22Rv1 (cell line): ENCODE measurements at regions not wholly inside any gene's neighbourhood (a gene's known extent, or its start where the extent isn't known, plus 50 kb on each side); places are given as distances from the start of the nearest gene placed in this dataset.
"Not testable (repeated sequence)": the region's sequence is repeated elsewhere in the genome, so short reads cannot be mapped to it uniquely, and the experiment has no call there.

Source experiments
- H3K27ac ChIP-seq: fragments of 450-650 bp; 2 replicates; pipeline ENCODE4 v1.5.1; 2017
- ZFX ChIP-seq: fragments of 450-650 bp; IDR thresholded peaks from 2 replicates; pipeline ENCODE4 v1.6.1; 2017; ENCODE audit warnings: antibody characterized with exemption, borderline replicate concordance
- TF ChIP-seq, protein P1 (sequence below): fragments of 450-650 bp; IDR thresholded peaks from 2 replicates; pipeline ENCODE4 v1.5.1; 2017; ENCODE audit warnings: mild to moderate bottlenecking

DNA sequence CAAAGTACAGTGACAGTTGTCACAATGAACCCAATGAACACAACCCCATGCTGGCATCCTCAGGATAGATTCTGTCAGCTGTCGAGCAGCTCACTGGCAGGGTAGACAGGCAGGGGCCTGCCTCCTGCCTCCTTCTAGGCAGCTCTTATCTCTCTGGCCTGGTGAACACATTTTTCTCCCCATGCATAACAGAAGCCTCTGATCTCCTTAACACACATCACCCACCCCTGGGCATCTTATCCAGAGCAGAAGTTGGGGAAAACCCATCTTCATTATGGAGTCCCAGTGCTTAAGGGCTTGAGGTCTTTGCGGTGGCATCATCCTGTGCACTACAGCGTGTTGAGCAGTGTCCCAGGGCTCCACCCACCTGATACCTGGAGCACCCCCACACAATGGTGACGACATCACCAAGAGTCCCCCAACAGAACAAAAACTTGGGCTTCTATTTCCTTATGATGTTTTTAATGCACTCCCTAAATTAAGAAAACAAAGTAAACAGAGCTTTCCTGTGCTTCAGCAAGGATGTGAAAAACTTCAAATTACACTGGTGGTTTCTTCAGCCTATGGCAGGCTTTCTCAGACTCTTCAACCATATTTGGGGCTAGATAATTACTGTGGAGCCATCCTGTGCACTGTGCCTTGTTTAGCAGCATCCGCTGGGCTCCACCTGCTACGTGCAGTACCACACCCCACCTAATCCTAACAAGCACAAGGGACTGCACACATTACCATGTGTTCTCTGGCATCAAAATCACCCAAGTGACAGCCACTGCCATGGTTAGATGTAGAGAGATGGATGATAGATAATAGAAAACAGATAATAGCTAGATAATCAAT, 277.4 kb upstream of the USP9Y start:
- H3K27ac ChIP-seq, result no peak overlapping the region
- no peak for TF ChIP-seq ZFX
- TF ChIP-seq, protein P1, sequence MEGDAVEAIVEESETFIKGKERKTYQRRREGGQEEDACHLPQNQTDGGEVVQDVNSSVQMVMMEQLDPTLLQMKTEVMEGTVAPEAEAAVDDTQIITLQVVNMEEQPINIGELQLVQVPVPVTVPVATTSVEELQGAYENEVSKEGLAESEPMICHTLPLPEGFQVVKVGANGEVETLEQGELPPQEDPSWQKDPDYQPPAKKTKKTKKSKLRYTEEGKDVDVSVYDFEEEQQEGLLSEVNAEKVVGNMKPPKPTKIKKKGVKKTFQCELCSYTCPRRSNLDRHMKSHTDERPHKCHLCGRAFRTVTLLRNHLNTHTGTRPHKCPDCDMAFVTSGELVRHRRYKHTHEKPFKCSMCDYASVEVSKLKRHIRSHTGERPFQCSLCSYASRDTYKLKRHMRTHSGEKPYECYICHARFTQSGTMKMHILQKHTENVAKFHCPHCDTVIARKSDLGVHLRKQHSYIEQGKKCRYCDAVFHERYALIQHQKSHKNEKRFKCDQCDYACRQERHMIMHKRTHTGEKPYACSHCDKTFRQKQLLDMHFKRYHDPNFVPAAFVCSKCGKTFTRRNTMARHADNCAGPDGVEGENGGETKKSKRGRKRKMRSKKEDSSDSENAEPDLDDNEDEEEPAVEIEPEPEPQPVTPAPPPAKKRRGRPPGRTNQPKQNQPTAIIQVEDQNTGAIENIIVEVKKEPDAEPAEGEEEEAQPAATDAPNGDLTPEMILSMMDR, result no peak

DNA sequence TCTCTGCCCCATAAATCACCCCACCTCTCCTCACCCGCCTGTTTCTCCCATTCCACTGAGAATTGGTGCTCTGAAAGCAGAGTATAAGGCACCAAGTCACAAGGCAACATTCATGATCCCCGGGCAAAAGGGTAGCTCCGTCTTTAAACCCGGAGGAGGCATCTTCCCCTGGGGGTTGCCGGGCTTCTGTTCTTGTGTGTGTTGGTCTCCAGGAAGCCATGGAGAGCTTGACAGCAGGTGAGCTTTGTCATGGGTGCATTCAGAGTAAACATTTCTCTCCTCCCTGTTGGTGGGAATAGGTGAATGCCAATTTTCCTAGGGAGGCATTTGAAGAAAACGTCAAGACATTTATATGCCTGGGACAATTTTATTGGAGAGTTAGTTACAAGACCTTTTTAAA, 275.5 kb upstream of the USP9Y start:
- TF ChIP-seq, protein P1, result no peak
- no peak for TF ChIP-seq ZFX
- H3K27ac ChIP-seq, result no peak overlapping the region

DNA sequence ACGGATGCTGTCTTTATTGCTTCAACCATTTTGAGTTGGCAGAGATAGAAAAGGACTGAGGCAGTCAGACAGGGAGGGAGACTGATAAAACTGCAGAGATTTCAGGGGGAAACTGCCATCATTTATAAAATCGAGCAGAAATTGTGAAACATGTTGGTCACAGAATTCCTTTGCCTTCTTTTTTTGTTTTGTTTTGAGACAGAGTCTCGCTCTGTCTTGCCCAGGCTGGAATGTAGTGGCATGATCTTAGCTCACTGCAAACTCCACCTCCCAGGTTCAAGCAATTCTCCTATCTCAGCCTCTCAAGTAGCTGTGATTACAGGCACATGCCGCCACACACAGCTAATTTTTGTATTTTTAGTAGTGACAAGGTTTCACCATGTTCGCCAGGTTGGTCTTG, 273.7 kb upstream of the USP9Y start:
- no peak for TF ChIP-seq ZFX
- TF ChIP-seq, protein P1, result no peak
- H3K27ac ChIP-seq, result no peak overlapping the region

DNA sequence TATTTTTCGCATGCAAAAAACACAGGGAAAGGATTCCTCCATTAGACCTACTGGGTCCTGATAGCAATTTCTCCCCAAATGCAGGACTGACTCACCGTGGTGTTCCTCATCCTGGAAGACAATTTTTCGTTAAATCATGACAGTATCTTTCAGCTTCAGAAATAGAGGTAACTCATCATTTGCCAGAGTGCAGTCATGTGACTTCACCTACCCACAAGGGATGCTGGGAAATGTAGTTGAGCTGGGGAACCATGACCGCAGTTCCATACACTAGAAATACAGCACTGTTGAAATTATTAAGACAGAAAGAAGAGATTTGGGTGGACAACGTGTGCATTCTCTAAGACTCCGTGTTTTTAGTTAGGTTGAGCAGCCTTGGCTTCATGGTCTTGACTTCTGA, 269.5 kb upstream of the USP9Y start:
- TF ChIP-seq, protein P1, result no peak
- TF ChIP-seq ZFX, result no peak

DNA sequence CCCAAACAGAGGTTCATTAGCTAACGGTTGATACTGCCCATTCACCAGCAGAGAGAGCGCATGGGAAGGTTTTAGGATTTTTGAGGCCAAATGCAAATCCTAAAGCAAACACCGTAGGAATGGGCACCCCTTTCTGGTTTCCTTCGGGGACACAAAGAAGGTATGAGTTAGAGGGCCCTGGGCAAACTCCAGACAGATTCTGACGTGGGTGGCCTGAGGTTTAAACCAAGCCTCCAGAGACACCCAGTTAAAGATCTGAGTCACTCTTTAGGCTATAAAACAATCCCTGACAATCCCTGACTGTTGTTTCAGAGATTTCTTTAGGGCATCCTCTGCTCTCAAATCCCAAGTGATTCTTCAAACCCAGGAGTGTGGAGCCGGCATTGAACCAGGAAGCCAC, 262.2 kb upstream of the USP9Y start:
- H3K27ac ChIP-seq, result not testable (repeated sequence)

More for the DNA sequence above, 269.5 kb upstream of the USP9Y start:
- no peak overlapping the region for H3K27ac ChIP-seq

DNA sequence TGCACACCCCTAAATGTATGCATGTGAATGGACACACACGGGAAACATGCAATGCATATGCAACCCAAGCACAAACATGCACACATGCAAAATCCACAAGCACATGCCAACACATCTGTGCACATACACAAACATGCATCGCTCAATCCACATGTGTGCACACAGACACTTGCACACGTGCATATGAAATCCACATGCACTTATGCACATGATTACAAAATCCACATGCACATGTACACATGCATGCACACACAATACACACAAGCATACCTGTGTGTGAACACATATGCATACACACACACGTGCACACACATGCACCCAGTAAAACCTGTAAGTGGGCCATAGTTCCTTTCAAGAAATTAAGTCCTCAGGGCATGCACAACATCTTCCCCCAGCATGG, 256.8 kb upstream of the USP9Y start:
- TF ChIP-seq, protein P1, result no peak
- no peak for TF ChIP-seq ZFX
- H3K27ac ChIP-seq, result no peak overlapping the region

DNA sequence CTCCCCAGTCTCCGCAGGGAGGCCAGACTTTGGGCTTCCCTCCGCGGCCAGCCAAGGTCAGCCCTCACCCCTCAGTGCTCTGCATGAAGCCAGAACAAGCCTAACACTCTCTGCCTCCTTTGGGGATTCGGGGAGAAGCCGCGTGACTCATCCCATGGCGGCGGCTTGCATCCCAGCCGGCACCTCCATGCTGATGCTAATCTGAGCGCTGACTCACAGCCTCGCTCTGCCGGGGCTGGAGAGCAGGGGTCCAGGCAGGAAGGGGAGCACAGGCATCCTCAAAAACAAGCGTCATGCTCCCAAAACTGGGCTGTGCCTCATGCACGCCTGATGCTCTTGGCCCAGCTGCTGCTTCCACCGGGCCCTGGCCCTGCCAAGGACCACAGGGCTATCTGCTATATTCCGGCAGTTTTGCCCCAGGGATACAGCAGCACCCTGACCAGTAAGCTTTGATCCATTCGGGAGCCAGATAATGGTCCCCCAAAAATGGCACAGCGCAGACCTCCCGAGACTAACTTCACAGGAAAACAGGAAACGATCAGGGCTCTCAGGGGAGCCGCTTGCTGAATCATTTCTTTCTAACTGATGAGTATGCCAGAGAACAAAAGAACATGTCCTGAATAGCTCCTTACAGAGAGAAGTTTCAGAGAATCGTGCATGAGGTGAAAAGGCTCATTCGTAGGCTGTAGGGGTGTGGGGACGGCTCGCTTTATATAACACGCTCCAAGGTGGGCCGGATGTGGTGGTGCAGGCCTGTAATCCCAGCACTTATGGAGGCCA, 254.4 kb upstream of the USP9Y start:
- not testable (repeated sequence) for H3K27ac ChIP-seq

DNA sequence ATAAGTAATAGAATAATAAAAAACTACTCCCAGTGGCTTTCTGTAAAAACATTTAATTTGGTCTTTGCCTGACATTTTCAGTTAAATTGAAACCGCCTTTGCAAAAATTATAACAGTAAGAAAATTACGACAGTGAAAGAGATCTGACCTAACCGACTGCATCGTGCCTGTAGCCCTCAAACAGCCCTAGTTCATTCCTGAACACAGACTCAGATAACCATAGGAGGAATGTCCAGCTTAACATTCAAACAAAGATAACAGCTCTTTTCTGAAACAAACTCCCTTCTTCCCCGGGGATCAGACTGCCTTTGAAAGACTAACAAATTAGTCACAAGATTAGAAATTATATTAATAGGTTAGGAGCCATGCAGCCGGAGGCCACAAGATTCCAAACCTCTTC, 252.5 kb upstream of the USP9Y start:
- H3K27ac ChIP-seq, result not testable (repeated sequence)

DNA sequence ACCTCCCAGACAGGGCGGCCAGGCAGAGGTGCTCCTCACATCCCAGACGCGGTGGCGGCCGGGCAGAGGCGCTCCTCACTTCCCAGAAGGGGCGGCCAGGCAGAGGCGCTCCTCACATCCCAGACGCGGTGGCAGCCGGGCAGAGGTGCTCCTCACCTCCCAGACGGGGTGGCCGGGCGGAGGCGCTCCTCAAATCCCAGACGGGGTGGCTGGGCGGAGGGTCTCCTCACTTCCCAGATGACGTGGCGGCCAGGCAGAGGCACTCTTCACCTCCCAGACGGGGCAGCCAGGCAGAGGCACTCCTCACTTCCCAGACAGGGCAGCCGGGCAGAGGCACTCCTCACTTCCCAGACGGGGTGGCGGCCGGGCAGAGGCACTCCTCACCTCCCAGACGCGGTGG, 247.7 kb upstream of the USP9Y start:
- H3K27ac ChIP-seq, result not testable (repeated sequence)
